ENCODE measurements at regions not wholly inside any gene's neighbourhood (a gene's known extent, or its start where the extent isn't known, plus 50 kb on each side); places are given as distances from the start of the nearest gene placed in this dataset.

DNA sequence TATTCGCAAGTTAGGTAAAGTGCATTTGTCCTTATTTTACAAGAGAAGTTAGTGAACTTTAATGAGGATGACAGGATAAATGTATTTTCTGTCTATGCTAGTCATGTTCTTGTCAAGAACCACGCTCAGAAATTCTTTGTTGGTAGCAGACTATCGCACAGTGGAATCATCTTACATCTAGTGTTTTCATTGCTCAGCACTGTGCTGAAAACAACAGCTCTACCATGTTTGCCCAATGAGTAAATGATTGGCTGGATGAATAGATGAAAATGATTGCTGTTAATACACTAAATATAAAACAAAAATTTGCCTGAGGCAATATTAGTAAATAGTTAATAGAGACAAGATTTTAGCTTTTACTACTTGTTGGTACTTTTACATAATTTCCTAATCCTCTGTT lies 265.3 kb upstream of the GOLIM4 start:
- CTCF ChIA-PET, result no interaction called here
- Mint-ChIP-seq H3K4me3 (no peak overlapping the region), H3K4me1 (no peaks in the 10 kb centered on the region), H3K27ac (no peak overlapping the region), H3K27me3 (no peaks in the 10 kb centered on the region), H3K36me3 (no peaks in the 10 kb centered on the region), H3K9me3 (ENCODE audit: low read depth) (no peaks in the 10 kb centered on the region)
- no peak for ATAC-seq
- no peak for DNase-seq

DNA sequence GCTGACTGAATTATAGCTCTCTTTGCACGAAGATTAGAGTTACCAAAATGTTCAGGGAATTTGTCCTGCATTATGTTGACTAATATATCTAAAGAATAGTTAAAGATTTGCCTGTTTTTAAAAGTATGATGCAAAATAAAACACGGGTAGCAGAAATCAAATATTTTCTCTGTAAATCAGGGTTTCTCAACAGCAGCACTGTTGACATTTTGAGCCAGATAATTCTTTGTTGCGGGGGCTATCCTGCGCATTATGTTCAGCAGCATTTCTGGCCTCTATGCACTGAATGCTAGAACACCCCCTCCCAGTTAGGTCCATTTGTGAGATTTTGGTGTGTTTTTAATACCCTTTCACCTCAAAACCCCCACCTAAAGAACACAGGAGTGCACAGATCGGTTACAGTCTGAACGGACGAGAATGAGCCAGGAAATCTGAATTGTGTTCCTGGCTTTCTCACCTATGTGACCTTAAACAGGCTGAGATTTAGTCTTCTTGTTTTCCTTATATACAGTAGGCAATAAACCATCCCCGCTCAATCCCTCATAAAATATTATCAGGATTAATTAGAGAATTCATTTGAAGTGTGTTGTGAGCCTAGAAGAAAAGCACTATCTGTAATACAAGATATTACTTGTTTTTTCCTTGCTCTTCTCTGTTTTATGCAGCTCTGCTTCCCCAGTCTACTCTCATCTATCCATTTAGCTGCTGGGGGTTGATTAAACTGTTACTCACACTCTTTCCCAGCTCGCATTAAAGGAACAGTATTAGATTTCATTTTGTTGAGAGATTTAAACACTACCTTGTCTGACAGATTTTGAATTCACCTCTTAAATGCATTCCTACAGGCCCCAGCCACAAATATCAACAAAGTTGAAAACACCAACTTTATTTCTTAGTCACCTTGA lies 247.5 kb upstream of the GOLIM4 start:
- H3K27ac Mint-ChIP-seq, result no peak overlapping the region
- CTCF ChIA-PET, result no interaction called here
- no peaks in the 10 kb centered on the region for H3K4me1 Mint-ChIP-seq
- DNase-seq, result no peak
- H3K36me3 Mint-ChIP-seq, result no peaks in the 10 kb centered on the region
- H3K27me3 Mint-ChIP-seq, result no peaks in the 10 kb centered on the region
- ATAC-seq, result no peak
- H3K9me3 Mint-ChIP-seq (ENCODE audit: low read depth), result no peaks in the 10 kb centered on the region
- no peak overlapping the region for H3K4me3 Mint-ChIP-seq

DNA sequence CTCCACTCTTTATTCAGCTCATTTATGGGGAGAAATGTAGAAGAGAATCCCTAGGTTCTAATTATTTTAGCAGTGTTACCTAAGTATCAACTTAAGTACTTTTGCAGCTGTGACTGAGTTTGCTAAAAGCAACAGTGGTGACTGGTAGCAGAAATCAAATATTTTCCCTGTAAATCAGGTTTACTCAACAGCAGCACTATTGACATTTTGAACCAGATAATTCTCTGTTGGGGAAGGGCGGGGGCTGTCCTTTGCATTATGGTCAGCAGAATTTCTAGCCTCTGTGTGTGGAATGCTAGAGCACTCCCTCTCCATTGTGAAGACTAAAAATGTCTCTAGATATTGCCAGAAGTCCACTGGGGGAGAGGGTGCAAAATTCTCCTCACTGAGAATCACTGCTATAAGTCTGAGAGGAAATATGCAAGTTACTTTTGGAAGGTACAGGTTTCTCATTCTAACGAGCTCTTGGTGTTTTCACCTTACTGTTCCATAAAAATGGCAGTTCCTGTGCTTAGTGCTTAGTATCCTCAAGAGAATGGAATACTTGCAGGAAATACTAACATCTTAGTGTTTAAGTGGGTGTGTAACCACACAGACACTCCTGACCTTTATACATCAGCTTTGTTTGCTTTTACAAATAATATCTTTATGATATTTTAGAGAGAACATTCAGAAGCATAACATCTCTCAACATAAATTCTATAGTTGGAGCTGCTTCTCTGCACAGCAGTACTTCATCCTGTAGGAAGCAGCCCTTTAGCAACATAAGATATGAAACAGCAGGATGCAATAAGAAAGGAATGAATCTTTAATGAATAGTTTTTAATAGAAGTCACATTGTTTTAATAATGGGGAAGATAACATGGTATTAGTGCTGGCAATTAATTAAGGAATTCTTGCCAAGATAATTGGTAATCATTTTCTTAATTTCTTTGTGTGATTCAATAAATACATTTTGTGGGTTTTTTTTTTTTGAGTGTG lies 246.5 kb upstream of the GOLIM4 start:
- Mint-ChIP-seq H3K4me3 (no peak overlapping the region), H3K27ac (no peak overlapping the region), H3K4me1 (no peaks in the 10 kb centered on the region), H3K36me3 (no peaks in the 10 kb centered on the region), H3K27me3 (no peaks in the 10 kb centered on the region), H3K9me3 (ENCODE audit: low read depth) (no peaks in the 10 kb centered on the region)
- no peak for DNase-seq
- CTCF ChIA-PET, result no interaction called here
- no peak for ATAC-seq

DNA sequence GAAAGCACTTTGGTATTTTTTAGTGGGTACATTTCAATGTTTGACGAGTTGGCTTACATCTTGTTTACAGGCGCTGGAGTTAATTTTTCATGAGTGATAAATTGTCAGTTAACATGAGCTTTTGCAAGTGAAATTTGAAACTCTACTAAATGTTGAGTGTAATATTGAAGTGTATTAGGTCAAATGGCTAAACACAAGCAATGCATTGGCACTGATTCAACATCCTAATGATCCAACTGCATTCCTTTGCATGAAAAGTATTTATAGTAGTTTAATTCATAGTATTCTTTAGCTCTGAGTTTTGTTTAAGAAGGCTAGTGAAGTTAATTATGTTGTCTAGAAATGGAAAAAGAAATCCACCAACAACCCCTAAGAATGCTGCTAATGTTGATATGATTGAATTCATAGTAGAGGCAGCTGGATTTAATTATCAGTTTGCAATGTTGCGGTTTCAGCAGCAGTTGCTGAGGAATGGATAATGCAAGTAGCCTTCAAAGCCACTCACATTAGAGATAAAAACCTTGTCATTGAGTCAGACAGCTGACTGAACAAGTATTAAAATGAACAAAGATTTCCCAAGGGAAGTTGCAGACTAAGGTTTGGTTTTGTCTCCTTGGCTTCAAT lies 245.6 kb upstream of the GOLIM4 start:
- no peak for DNase-seq
- CTCF ChIA-PET, result no interaction called here
- H3K9me3 Mint-ChIP-seq (ENCODE audit: low read depth), result no peaks in the 10 kb centered on the region
- ATAC-seq, result no peak
- no peak overlapping the region for H3K27ac Mint-ChIP-seq
- no peak overlapping the region for H3K4me3 Mint-ChIP-seq
- no peaks in the 10 kb centered on the region for H3K4me1 Mint-ChIP-seq
- H3K36me3 Mint-ChIP-seq, result no peaks in the 10 kb centered on the region
- H3K27me3 Mint-ChIP-seq, result no peaks in the 10 kb centered on the region

DNA sequence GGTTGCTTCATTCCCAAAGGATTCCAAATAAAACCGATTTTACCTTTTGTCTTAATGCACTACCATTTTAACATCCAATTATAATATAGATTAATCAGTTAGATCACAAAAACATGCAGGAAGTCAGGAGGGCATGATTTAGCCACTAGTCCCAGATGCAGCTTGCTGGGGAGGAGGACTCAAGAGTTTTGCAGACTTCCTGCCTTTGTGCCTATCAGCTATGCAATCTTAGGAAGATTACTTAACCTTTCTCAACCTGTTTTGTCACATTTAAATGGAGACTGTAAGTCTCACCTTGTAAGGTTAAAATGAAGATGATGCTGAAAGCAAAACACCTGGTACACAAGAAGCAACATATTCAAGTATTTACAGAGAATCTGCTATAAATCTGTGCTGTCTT lies 242.4 kb upstream of the GOLIM4 start:
- no peak overlapping the region for H3K27ac Mint-ChIP-seq
- H3K27me3 Mint-ChIP-seq, result no peaks in the 10 kb centered on the region
- DNase-seq, result no peak
- H3K4me3 Mint-ChIP-seq, result no peak overlapping the region
- ATAC-seq, result no peak
- no peaks in the 10 kb centered on the region for H3K36me3 Mint-ChIP-seq
- CTCF ChIA-PET, result no interaction called here
- H3K9me3 Mint-ChIP-seq (ENCODE audit: low read depth), result no peaks in the 10 kb centered on the region
- H3K4me1 Mint-ChIP-seq, result no peaks in the 10 kb centered on the region

DNA sequence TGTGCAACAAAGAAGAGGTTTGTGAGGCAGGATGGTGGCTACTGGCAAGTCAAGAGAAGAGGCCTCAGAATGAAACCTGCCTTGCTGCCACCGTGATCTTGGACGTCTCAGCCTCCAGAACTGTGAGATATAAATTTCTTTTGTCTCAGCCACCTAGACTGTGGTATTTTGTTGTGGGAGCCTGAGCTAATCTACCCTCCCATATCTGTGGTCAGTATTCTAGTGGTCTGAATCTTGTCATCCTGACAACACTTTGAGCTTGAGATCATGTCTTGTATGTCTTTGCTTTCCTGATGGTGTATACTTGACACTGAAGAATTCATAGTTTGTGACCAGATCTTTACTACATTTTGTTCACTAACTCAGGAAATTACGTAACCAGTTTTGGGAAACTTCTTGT lies 240.6 kb upstream of the GOLIM4 start:
- CTCF ChIA-PET, result no interaction called here
- Mint-ChIP-seq H3K27me3 (no peaks in the 10 kb centered on the region), H3K4me3 (no peak overlapping the region), H3K36me3 (no peaks in the 10 kb centered on the region), H3K4me1 (no peaks in the 10 kb centered on the region), H3K9me3 (ENCODE audit: low read depth) (no peaks in the 10 kb centered on the region), H3K27ac (no peak overlapping the region)
- DNase-seq (no peak), ATAC-seq (no peak)

DNA sequence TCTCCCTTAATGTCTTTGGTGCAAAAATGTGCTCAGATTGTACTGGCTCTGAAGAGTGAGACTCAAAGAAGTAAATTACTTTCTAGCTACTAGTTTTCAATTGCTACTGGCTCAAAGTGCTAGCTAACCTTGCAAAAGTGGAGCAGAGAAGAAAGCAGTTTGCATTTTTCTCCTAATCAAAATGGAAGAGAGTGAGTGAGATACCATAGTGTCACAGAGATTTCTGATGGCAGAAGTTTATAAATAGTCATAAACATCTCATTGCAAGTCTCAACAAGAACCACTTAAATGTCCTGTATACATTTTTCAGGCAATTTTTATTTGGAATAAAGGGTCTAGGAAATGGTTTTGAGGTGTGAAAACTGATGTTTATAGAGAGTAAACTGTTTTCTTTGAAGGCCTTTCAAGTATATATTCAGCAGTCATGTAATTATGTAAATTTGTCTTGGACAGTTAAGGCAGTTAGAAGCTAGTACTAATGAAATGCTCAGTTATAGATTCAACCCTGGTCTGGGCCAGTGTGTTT lies 237.7 kb upstream of the GOLIM4 start:
- Mint-ChIP-seq H3K4me3 (no peak overlapping the region), H3K27me3 (no peaks in the 10 kb centered on the region), H3K9me3 (ENCODE audit: low read depth) (no peaks in the 10 kb centered on the region), H3K36me3 (no peaks in the 10 kb centered on the region), H3K4me1 (no peaks in the 10 kb centered on the region), H3K27ac (no peak overlapping the region)
- CTCF ChIA-PET, result no interaction called here
- ATAC-seq (no peak), DNase-seq (no peak)

DNA sequence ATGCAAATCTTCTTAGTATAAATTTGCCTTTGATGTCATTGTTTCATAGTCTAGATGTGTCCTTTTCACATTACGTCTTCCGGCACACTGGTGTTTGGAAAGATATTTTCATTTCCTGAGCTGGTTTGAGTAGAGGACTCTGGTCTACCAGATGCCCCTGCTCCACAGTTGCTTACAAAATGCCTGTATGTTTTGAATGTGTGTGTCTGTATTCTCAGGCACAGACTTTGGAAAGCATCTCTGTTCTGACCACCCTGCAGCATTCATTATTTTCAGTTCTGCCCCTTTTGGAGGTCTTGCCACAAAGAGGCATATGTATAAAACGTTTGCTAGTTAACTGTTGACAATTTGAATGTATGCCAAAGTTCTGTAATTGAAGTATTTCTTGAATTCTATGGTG lies 236.0 kb upstream of the GOLIM4 start:
- Mint-ChIP-seq H3K36me3 (no peaks in the 10 kb centered on the region), H3K4me3 (no peak overlapping the region), H3K4me1 (no peaks in the 10 kb centered on the region), H3K9me3 (ENCODE audit: low read depth) (no peaks in the 10 kb centered on the region), H3K27ac (no peak overlapping the region), H3K27me3 (no peaks in the 10 kb centered on the region)
- CTCF ChIA-PET, result no interaction called here
- DNase-seq (no peak), ATAC-seq (no peak)

DNA sequence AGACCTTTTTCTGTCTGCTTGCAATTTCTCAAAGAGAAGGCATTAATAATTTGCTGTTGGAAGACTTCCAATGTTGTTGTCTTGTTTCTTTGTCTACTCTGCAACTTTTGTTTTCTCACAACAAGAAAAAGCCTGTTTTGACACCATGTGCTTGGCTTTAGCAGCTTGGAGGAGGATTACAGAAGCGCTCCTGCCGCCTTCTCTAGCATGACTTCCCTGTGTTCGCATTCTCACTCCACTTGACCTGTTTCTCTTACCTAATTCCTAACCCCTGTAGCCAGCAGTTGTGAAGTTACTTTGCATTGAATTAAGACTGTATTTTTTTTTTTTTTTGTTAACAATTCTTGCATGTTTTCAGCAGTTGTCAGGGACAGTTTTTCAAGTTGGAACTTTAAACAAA lies 235.3 kb upstream of the GOLIM4 start:
- ATAC-seq (no peak), DNase-seq (no peak)
- Mint-ChIP-seq H3K27me3 (no peaks in the 10 kb centered on the region), H3K4me1 (no peaks in the 10 kb centered on the region), H3K4me3 (no peak overlapping the region), H3K9me3 (ENCODE audit: low read depth) (no peaks in the 10 kb centered on the region), H3K36me3 (no peaks in the 10 kb centered on the region), H3K27ac (no peak overlapping the region)
- CTCF ChIA-PET, result no interaction called here

DNA sequence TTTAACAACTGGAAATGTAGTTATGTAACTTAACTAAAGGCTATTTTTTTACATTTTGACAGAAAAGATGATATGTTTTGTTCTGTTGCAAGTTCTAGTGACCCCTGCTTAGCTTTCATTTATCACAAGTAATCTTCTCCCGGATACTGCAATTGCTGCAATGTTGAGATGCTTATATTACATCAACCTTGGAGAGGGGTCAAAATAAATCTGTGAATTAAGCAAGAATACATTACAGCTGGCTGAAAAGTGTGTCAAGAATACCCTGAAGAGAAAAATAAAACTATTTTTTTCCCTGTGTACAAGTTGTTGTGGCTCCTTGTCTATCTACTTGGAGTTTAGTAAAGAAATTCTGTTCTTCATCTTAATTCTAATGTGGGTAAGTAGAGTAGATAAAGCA lies 232.1 kb upstream of the GOLIM4 start:
- H3K27me3 Mint-ChIP-seq, result no peaks in the 10 kb centered on the region
- DNase-seq (no peak), ATAC-seq (no peak)
- H3K4me3 Mint-ChIP-seq, result no peak overlapping the region
- H3K36me3 Mint-ChIP-seq, result no peaks in the 10 kb centered on the region
- H3K4me1 Mint-ChIP-seq, result no peaks in the 10 kb centered on the region
- CTCF ChIA-PET, result no interaction called here
- no peaks in the 10 kb centered on the region for H3K9me3 Mint-ChIP-seq (ENCODE audit: low read depth)
- H3K27ac Mint-ChIP-seq, result no peak overlapping the region

DNA sequence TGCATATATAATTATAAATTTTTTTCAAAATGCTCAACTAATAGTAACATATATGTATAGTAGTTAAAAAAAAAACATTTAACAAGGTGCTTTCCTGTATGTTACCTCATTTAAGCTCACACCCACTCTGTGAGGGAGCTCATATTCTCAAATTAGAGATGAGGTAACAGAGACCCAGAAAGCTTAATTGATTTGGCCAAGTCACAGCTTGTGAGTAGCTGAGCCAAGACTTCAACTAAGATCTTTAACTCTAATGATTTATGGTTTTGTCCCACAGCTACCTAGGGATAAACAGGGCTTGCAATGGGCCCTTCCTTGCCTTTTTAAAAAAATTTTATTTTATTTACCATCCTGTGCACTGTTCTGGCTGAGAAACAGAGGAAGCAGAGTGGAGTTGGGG lies 230.0 kb upstream of the GOLIM4 start:
- Mint-ChIP-seq H3K4me1 (no peaks in the 10 kb centered on the region), H3K9me3 (ENCODE audit: low read depth) (no peaks in the 10 kb centered on the region), H3K36me3 (no peaks in the 10 kb centered on the region), H3K27me3 (no peaks in the 10 kb centered on the region), H3K4me3 (no peak overlapping the region), H3K27ac (no peak overlapping the region)
- CTCF ChIA-PET, result no interaction called here
- ATAC-seq (no peak), DNase-seq (no peak)

DNA sequence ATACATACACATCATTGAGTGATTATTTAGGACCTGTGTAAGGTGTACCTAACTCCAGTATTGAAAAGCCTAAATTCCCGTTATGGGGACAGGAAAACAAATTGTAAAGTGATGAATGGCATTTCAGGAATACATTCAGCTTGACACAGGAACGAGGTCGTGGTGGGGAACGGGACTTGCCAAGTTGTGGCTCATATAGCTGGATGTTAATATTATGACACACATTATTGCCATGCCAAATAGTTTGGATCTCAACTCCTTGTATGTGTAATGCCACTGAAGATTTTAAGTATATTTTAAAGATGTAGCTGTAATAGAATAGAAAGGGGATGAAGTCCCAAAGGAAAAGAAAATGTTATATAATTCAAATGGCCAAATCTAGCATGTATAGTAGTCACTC lies 227.2 kb upstream of the GOLIM4 start:
- Mint-ChIP-seq H3K4me3 (no peak overlapping the region), H3K9me3 (ENCODE audit: low read depth) (peaks cover 3% of the 10 kb centered on the region), H3K27me3 (no peaks in the 10 kb centered on the region), H3K27ac (no peak overlapping the region), H3K36me3 (no peaks in the 10 kb centered on the region), H3K4me1 (no peaks in the 10 kb centered on the region)
- ATAC-seq, result no peak
- DNase-seq, result no peak
- CTCF ChIA-PET, result no interaction called here

DNA sequence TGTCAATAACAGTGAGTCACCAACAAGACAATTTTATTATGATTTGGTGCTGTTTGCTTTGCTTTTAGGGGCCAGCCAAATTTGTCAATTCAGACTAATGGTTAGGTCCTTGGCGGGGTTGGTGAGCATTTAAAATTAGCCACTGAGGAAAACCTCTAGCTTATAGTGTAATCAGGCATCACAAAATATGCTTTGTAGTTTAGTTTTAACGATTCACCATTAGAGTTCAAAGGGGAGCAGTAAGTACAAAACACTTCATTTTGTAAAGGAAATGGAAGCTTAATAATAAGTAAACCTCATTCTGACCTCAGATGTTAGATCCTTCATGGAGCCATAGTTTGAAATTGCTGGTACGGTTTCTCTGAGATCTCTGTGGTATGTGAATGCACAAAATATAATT lies 218.4 kb upstream of the GOLIM4 start:
- CTCF ChIA-PET, result no interaction called here
- H3K27ac Mint-ChIP-seq, result no peak overlapping the region
- no peaks in the 10 kb centered on the region for H3K4me1 Mint-ChIP-seq
- H3K27me3 Mint-ChIP-seq, result no peaks in the 10 kb centered on the region
- no peaks in the 10 kb centered on the region for H3K36me3 Mint-ChIP-seq
- ATAC-seq (no peak), DNase-seq (no peak)
- H3K4me3 Mint-ChIP-seq, result no peak overlapping the region
- peaks cover under 1% of the 10 kb centered on the region for H3K9me3 Mint-ChIP-seq (ENCODE audit: low read depth)
